HL-60 (cell line): ENCODE measurements at regions not wholly inside any gene's neighbourhood (a gene's known extent, or its start where the extent isn't known, plus 50 kb on each side); places are given as distances from the start of the nearest gene placed in this dataset.

Source experiments
- CTCF ChIP-seq: IDR thresholded peaks from one replicate; pipeline ENCODE4 v1.5.1; 2011; ENCODE audit warnings: low read length, control low read depth, inconsistent platforms; ENCODE audit not compliant: insufficient read depth
- GABPA ChIP-seq: IDR thresholded peaks from 2 replicates; pipeline ENCODE4 v1.6.1; 2012; ENCODE audit warnings: low read depth
- POLR2AphosphoS5 ChIP-seq: IDR thresholded peaks from 2 replicates; pipeline ENCODE4 v1.6.1; 2012; ENCODE audit warnings: low read depth
- REST ChIP-seq: IDR thresholded peaks from 2 replicates; pipeline ENCODE4 v1.6.1; 2012; ENCODE audit warnings: low read depth; ENCODE audit not compliant: insufficient replicate concordance
- SPI1 ChIP-seq: IDR thresholded peaks from 2 replicates; pipeline ENCODE4 v1.6.1; 2012; ENCODE audit warnings: low read depth, mild to moderate bottlenecking, borderline replicate concordance

GRCh38 chr9:87827341-87827740 lies 55.3 kb upstream of the SPATA31E1 start:
- no peak for TF ChIP-seq CTCF
- TF ChIP-seq REST: no peak
- no peak for TF ChIP-seq POLR2AphosphoS5
- no peak for TF ChIP-seq SPI1
- TF ChIP-seq GABPA: no peak
